ENCODE measurements at regions not wholly inside any gene's neighbourhood (a gene's known extent, or its start where the extent isn't known, plus 50 kb on each side); places are given as distances from the start of the nearest gene placed in this dataset.
"Not testable (repeated sequence)": the region's sequence is repeated elsewhere in the genome, so short reads cannot be mapped to it uniquely, and the experiment has no call there.

DNA sequence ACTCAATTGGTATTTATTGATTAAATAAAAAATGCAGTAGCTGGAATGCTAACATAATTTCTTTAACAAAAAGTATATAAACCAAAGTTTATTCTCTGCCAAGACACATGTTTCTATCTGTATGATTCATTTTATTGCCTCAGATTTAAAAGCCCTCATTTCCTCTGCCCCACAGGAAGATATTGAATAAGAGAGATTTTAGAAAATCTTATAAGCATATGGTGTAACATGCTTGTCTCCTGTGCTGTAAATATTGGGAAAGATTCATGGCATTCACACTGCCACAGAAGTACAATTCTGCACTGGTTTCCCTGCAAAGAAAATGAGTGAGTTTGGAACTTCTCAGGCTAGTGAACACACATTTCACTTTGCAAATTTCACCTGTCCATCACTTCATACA, 134.9 kb upstream of the FBXL7 start:
- Histone ChIP-seq H2BK120ac (ENCODE audit: low read depth, low read length) (no peak overlapping the region), H3K27me3 (ENCODE audit: control insufficient read depth in 3 of 3, insufficient read depth in 3 of 3, low read depth in 1 of 3, low read length in 3 of 3) (no peaks in the 10 kb centered on the region), H2BK12ac (ENCODE audit: low read length) (no peak overlapping the region), H2AK5ac (ENCODE audit: low read depth, low read length) (no peak overlapping the region), H3K36me3 (replicated peaks in 1 of 2; ENCODE audit: control insufficient read depth in 2 of 2, insufficient read depth in 2 of 2, low read length in 2 of 2) (no peaks in the 10 kb centered on the region), H2BK5ac (ENCODE audit: low read length) (no peak overlapping the region), H3K9ac (ENCODE audit: low read depth, low read length, poor library complexity) (no peak overlapping the region), H3K4ac (ENCODE audit: low read length) (no peak overlapping the region), H3K23ac (ENCODE audit: low read depth, low read length, poor library complexity) (no peak overlapping the region), H2AFZ (ENCODE audit: low read length) (no peak overlapping the region), H2BK15ac (ENCODE audit: low read length) (no peak overlapping the region), H3K79me1 (ENCODE audit: low read depth, low read length) (no peaks in the 10 kb centered on the region), H3K14ac (ENCODE audit: low read length) (no peak overlapping the region), H3K27ac (replicated peaks; ENCODE audit: low read length) (no peak overlapping the region), H3K18ac (ENCODE audit: low read length) (no peak overlapping the region), H3K9me3 (replicated peaks in 1 of 2; ENCODE audit: control insufficient read depth in 2 of 2, insufficient read depth in 1 of 2, low read depth in 1 of 2, low read length in 2 of 2) (no peaks in the 10 kb centered on the region), H3K4me1 (ENCODE audit: control insufficient read depth in 2 of 2, insufficient read depth in 1 of 2, low read depth in 1 of 2, low read length in 2 of 2) (no peaks in the 10 kb centered on the region), H3K4me3 (ENCODE audit: low read length in 2 of 2) (no peak overlapping the region), H4K8ac (ENCODE audit: low read depth, low read length) (no peak overlapping the region), H4K91ac (ENCODE audit: low read depth, low read length, poor library complexity) (no peak overlapping the region), H3K4me2 (ENCODE audit: insufficient read depth, low read length, poor library complexity, severe bottlenecking) (no peak overlapping the region)
- no peak for DNase-seq (ENCODE audit: low spot score)

DNA sequence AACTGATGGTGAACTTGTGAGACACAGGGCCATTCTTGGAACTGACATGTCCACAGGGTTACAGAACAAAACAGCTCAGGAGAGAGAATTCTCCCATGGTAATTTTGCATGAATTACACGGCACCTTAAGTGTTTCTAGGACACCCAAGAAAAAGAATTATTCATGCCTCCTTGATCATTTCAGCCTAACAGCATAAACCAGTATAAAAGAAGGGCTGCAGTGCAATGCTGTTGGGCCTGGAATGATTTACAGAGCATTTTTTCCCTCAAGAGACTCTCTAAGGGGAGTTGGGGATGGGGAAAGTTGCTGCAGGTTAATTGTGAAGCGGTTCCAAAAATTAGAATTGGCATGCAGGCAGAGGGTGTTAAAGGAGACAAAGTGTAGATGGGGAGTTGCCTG, 136.4 kb upstream of the FBXL7 start:
- H2BK12ac ChIP-seq (ENCODE audit: low read length): no peak overlapping the region
- H4K8ac ChIP-seq (ENCODE audit: low read depth, low read length): no peak overlapping the region
- no peak overlapping the region for H3K4me3 ChIP-seq (ENCODE audit: low read length in 2 of 2)
- H4K91ac ChIP-seq (ENCODE audit: low read depth, low read length, poor library complexity): no peak overlapping the region
- H3K18ac ChIP-seq (ENCODE audit: low read length): no peak overlapping the region
- no peak overlapping the region for H3K14ac ChIP-seq (ENCODE audit: low read length)
- H3K36me3 ChIP-seq (replicated peaks in 1 of 2; ENCODE audit: control insufficient read depth in 2 of 2, insufficient read depth in 2 of 2, low read length in 2 of 2): no peaks in the 10 kb centered on the region
- no peak overlapping the region for H2AFZ ChIP-seq (ENCODE audit: low read length)
- H3K9ac ChIP-seq (ENCODE audit: low read depth, low read length, poor library complexity): no peak overlapping the region
- no peaks in the 10 kb centered on the region for H3K27me3 ChIP-seq (ENCODE audit: control insufficient read depth in 3 of 3, insufficient read depth in 3 of 3, low read depth in 1 of 3, low read length in 3 of 3)
- no peak overlapping the region for H2BK5ac ChIP-seq (ENCODE audit: low read length)
- H3K23ac ChIP-seq (ENCODE audit: low read depth, low read length, poor library complexity): no peak overlapping the region
- no peak overlapping the region for H3K4ac ChIP-seq (ENCODE audit: low read length)
- no peaks in the 10 kb centered on the region for H3K4me1 ChIP-seq (ENCODE audit: control insufficient read depth in 2 of 2, insufficient read depth in 1 of 2, low read depth in 1 of 2, low read length in 2 of 2)
- no peak overlapping the region for H2BK15ac ChIP-seq (ENCODE audit: low read length)
- no peak for DNase-seq (ENCODE audit: low spot score)
- no peaks in the 10 kb centered on the region for H3K79me1 ChIP-seq (ENCODE audit: low read depth, low read length)
- H3K4me2 ChIP-seq (ENCODE audit: insufficient read depth, low read length, poor library complexity, severe bottlenecking): no peak overlapping the region
- WGBS, 2 donors (ENCODE audit: extremely low coverage in 2 of 2, insufficient read length in 2 of 2, insufficient replicate concordance in 1 of 2): no CpG with 5 or more reads among the region's 2 CpGs
- H2BK120ac ChIP-seq (ENCODE audit: low read depth, low read length): no peak overlapping the region
- H3K27ac ChIP-seq (replicated peaks; ENCODE audit: low read length): no peak overlapping the region
- no peaks in the 10 kb centered on the region for H3K9me3 ChIP-seq (replicated peaks in 1 of 2; ENCODE audit: control insufficient read depth in 2 of 2, insufficient read depth in 1 of 2, low read depth in 1 of 2, low read length in 2 of 2)
- H2AK5ac ChIP-seq (ENCODE audit: low read depth, low read length): no peak overlapping the region

DNA sequence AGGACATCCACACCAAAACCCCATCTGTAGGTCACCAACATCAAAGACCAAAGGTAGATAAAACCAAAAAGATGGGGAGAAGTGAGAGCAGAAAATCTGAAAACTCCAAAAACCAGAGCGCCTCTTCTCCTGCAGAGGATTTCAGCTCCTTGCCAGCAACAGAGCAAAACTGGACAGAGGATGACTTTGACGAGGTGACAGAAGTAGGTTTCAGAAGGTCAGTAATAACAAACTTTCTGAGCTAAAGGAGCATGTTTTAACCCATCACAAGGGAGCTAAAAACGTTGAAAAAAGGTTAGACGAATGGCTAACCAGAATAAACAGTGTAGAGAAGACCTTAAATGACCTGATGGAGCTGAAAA, 142.9 kb upstream of the FBXL7 start:
- not testable (repeated sequence) for H3K18ac ChIP-seq (ENCODE audit: low read length)
- WGBS, 2 donors (ENCODE audit: extremely low coverage in 2 of 2, insufficient read length in 2 of 2, insufficient replicate concordance in 1 of 2): no CpG with 5 or more reads among the region's 4 CpGs

DNA sequence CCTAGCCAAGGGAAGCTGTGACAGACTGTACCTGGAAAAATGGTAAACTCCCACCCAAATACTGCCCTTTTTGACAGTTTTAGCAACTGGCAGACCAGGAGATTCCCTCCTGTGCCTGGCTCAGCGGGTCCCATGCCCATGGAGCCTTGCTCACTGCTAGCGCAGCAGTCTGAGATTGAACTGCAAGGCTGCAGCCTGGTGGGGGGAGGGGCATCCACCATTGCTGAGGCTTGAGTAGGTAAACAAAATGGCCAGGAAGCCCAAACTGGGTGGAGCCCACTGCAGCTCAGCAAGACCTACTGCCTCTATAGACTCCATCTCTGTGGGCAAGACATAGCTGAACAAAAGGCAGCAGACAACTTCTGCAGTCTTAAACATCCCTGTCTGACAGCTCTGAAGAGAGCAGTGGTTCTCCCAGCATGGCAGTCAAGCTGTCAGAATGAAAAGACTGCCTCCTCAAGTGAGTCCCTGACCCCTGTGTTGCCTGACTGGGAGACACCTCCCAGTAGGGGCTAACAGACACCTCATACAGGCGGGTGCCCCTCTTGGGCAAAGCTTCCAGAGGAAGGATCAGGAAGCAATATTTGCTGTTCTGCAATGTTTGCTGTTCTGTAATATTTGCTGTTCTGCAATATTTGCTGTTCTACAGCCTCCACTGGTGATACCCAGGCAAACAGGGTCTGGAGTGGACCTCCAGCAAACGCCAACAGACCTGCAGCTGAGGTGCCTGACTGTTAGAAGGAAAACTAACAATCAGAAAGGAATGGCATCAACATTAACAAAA, 143.5 kb upstream of the FBXL7 start:
- not testable (repeated sequence) for DNase-seq (ENCODE audit: low spot score); H2BK12ac ChIP-seq (ENCODE audit: low read length); H3K9ac ChIP-seq (ENCODE audit: low read depth, low read length, poor library complexity); H2AK5ac ChIP-seq (ENCODE audit: low read depth, low read length); H3K27ac ChIP-seq (replicated peaks; ENCODE audit: low read length); H2BK5ac ChIP-seq (ENCODE audit: low read length); H3K4ac ChIP-seq (ENCODE audit: low read length); H3K36me3 ChIP-seq (replicated peaks in 1 of 2; ENCODE audit: control insufficient read depth in 2 of 2, insufficient read depth in 2 of 2, low read length in 2 of 2); H4K91ac ChIP-seq (ENCODE audit: low read depth, low read length, poor library complexity); H3K4me3 ChIP-seq (ENCODE audit: low read length in 2 of 2); H2BK15ac ChIP-seq (ENCODE audit: low read length); H2AFZ ChIP-seq (ENCODE audit: low read length); H2BK120ac ChIP-seq (ENCODE audit: low read depth, low read length); H3K79me1 ChIP-seq (ENCODE audit: low read depth, low read length); H3K4me1 ChIP-seq (ENCODE audit: control insufficient read depth in 2 of 2, insufficient read depth in 1 of 2, low read depth in 1 of 2, low read length in 2 of 2); H3K27me3 ChIP-seq (ENCODE audit: control insufficient read depth in 3 of 3, insufficient read depth in 3 of 3, low read depth in 1 of 3, low read length in 3 of 3); H3K23ac ChIP-seq (ENCODE audit: low read depth, low read length, poor library complexity); H3K14ac ChIP-seq (ENCODE audit: low read length); H3K4me2 ChIP-seq (ENCODE audit: insufficient read depth, low read length, poor library complexity, severe bottlenecking); H3K9me3 ChIP-seq (replicated peaks in 1 of 2; ENCODE audit: control insufficient read depth in 2 of 2, insufficient read depth in 1 of 2, low read depth in 1 of 2, low read length in 2 of 2)
- Histone ChIP-seq H4K8ac (ENCODE audit: low read depth, low read length) (peak overlapping the region; percentile 1), H3K18ac (ENCODE audit: low read length) (peak overlapping the region; percentile 28)
- WGBS, 2 donors (ENCODE audit: extremely low coverage in 2 of 2, insufficient read length in 2 of 2, insufficient replicate concordance in 1 of 2): no CpG with 5 or more reads among the region's 4 CpGs

More for the DNA sequence above, 142.9 kb upstream of the FBXL7 start:
- H3K36me3 ChIP-seq (replicated peaks in 1 of 2; ENCODE audit: control insufficient read depth in 2 of 2, insufficient read depth in 2 of 2, low read length in 2 of 2); H3K9me3 ChIP-seq (replicated peaks in 1 of 2; ENCODE audit: control insufficient read depth in 2 of 2, insufficient read depth in 1 of 2, low read depth in 1 of 2, low read length in 2 of 2); H3K4me1 ChIP-seq (ENCODE audit: control insufficient read depth in 2 of 2, insufficient read depth in 1 of 2, low read depth in 1 of 2, low read length in 2 of 2); H3K27ac ChIP-seq (replicated peaks; ENCODE audit: low read length); H2BK5ac ChIP-seq (ENCODE audit: low read length); H3K23ac ChIP-seq (ENCODE audit: low read depth, low read length, poor library complexity); H3K27me3 ChIP-seq (ENCODE audit: control insufficient read depth in 3 of 3, insufficient read depth in 3 of 3, low read depth in 1 of 3, low read length in 3 of 3); H2BK12ac ChIP-seq (ENCODE audit: low read length); H3K4me2 ChIP-seq (ENCODE audit: insufficient read depth, low read length, poor library complexity, severe bottlenecking); H2BK120ac ChIP-seq (ENCODE audit: low read depth, low read length); H4K8ac ChIP-seq (ENCODE audit: low read depth, low read length); H2AFZ ChIP-seq (ENCODE audit: low read length); H3K14ac ChIP-seq (ENCODE audit: low read length); H2AK5ac ChIP-seq (ENCODE audit: low read depth, low read length); H2BK15ac ChIP-seq (ENCODE audit: low read length); H3K4me3 ChIP-seq (ENCODE audit: low read length in 2 of 2); DNase-seq (ENCODE audit: low spot score); H3K79me1 ChIP-seq (ENCODE audit: low read depth, low read length); H3K4ac ChIP-seq (ENCODE audit: low read length); H4K91ac ChIP-seq (ENCODE audit: low read depth, low read length, poor library complexity); H3K9ac ChIP-seq (ENCODE audit: low read depth, low read length, poor library complexity): not testable (repeated sequence)

Measured in neuronal stem cell (in vitro differentiated cells).